RPMI8226 (cell line): ENCODE measurements at regions not wholly inside any gene's neighbourhood (a gene's known extent, or its start where the extent isn't known, plus 50 kb on each side); places are given as distances from the start of the nearest gene placed in this dataset.
"Not testable (repeated sequence)": the region's sequence is repeated elsewhere in the genome, so short reads cannot be mapped to it uniquely, and the experiment has no call there.

ENCODE experiments used
- DNase-seq: peaks from one replicate; pipeline ENCODE4 v3.0.0-alpha.2; 2015

DNA sequence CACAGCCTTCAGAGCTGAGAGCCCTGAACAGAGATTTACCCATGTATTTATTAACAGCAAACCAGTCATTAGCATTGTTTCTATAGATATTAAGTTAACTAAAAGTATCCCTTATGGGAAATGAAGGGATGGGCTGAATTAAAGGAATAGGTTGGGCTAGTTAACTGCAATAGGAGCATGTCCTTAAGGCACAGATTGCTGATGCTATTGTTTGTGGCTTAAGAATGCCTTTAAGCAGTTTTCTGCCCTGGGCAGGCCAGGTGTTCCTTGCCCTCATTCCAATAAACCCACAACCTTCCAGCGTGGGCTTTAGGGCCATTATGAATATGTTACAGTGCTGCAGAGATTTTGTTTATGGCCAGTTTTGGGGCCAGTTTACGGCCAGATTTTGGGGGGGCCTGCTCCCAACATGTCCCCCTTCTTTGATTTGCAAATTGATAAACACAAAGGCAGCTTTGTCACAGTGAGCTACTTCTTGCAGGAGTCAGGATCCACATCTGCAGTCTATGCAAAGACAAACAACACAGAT, 61.2 kb upstream of the FMNL2 start:
- DNase-seq = not testable (repeated sequence)

DNA sequence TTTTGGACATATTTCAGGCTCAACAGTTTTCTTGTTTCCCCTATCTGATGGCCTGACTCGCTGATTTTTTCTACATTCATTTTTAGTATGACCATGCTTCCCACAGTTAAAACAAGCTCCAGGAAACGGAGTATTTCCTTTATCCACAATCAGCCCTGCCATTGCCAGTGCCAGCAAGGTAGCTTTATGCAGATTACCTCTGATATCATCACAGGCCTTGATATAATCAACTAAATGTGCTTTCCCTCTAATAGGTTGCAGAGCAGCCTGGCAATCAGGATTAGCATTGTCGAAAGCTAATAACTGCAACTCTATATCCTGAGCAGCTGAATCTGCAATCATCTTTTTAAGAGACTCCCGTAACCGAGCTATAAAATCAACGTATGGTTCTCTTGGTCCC, 57.1 kb upstream of the FMNL2 start:
- DNase-seq = not testable (repeated sequence)

DNA sequence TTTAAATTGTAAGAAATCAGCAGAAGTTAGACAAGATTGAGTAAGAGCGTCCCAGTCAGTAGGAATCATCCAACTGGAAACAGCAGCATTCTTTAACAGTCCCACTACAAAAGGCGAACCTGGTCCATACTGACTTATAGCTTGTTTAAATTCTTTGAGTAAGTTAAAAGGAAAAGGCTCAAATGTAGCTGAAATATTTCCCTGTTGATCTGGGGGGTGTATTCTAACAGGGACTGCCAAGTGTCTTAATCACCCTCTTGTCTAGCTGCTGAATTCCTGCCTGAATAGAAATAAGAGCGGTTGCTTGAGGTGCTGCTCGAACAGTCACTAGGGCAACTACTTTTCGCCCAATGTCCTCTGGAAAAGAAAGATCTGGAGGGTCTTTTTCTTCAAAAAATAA, 56.4 kb upstream of the FMNL2 start:
- DNase-seq = no peak

DNA sequence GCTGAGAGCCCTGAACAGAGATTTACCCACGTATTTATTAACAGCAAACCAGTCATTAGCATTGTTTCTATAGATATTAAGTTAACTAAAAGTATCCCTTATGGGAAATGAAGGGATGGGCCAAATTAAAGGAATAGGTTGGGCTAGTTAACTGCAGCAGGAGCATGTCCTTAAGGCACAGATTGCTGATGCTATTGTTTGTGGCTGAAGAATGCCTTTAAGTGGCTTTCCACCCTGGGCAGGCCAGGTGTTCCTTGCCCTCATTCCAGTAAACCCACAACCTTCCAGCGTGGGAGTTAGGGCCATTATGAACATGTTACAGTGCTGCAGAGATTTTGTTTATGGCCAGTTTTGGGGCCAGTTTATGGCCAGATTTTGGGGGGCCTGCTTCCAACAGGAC, 55.6 kb upstream of the FMNL2 start:
- DNase-seq = not testable (repeated sequence)

DNA sequence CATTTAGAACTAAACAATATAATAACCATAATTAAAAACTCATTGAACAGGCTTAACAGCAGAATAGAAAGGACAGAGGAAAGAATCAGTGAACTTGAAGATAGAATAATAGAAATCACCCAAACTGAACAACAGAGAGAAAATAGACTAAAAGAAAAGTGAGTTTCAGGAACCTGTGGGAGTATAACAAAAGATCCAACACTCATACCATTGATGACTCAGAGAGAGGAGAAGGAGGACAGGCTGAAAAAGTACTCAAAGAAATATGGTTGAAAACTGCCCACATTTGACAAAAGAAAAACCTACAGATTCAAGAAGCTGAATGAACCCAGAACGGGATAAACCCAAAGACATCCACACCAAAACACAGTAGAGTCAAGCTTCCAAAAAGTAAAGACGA, 54.2 kb upstream of the FMNL2 start:
- DNase-seq = no peak

DNA sequence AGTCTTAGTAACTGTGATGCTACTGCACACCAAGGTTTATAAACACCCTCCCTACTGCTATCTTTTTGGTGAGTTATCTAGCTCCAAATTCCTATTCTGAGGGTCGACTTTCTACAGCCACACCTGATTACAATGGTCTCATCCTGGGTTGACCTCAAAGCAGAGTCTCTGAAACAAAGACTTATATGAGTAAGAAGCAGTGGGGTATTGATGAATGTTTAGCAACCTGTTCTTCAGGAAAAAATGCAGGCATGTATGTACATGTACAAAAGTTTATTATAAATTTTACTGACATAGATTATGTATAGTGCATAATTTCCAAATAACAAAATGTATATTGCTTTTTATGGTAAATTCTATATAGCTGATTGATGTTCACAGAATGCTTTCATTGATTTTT, 51.6 kb upstream of the FMNL2 start:
- no peak for DNase-seq

DNA sequence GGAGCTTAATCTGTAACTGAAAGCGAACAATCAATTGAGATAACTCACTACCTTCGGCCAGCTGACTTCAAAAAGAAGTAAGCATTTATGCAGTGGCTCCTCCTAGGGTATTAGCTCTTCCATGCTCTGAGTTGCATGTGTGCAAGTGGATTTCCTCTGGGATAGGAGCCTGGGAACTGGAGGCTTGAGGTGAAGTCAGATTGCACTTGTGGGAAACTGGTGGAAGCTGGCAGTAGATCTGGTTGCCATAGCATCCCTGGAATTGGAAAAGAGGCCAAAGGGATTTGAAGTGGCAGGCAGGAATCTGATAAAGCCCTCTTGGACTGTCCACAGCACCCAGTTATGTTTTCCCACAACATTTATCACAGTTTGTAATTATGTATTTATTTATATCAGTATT, 50.6 kb upstream of the FMNL2 start:
- no peak for DNase-seq
